HG03378 (cell line): ENCODE measurements at regions not wholly inside any gene's neighbourhood (a gene's known extent, or its start where the extent isn't known, plus 50 kb on each side); places are given as distances from the start of the nearest gene placed in this dataset.

Experiments used
- ATAC-seq: cut with Tn5 transposase; IDR thresholded peaks from one replicate; pipeline ENCODE4 v1.9.1; 2021; ENCODE audit warnings: mild to moderate bottlenecking, moderate library complexity; ENCODE audit not compliant: unreplicated experiment

GRCh38 chr3:118740722-118741290, 293.8 kb downstream of the IGSF11 start:
- ATAC-seq: no peak

- ATAC-seq: no peak
Observed at GRCh38 chr3:118742760-118743159, 291.9 kb downstream of the IGSF11 start.

- no peak for ATAC-seq
Observed at GRCh38 chr3:118744186-118744585, 290.5 kb downstream of the IGSF11 start.

GRCh38 chr3:118754406-118755252, 280.0 kb downstream of the IGSF11 start:
- no peak for ATAC-seq

- ATAC-seq: no peak
Observed at GRCh38 chr3:118755253-118755801, 279.3 kb downstream of the IGSF11 start.

GRCh38 chr3:118760585-118761290, 273.9 kb downstream of the IGSF11 start:
- no peak for ATAC-seq

GRCh38 chr3:118761291-118761606, 273.4 kb downstream of the IGSF11 start:
- no peak for ATAC-seq

GRCh38 chr3:118765636-118766305, 268.9 kb downstream of the IGSF11 start:
- no peak for ATAC-seq

- peak; percentile 60 for ATAC-seq
Observed at GRCh38 chr3:118766306-118766669, 268.4 kb downstream of the IGSF11 start.

GRCh38 chr3:118772036-118772435, 262.6 kb downstream of the IGSF11 start:
- no peak for ATAC-seq

- ATAC-seq: peak; percentile 97
Observed at GRCh38 chr3:118772547-118773011, 262.1 kb downstream of the IGSF11 start.

- ATAC-seq: no peak
Observed at GRCh38 chr3:118775021-118775420, 259.6 kb downstream of the IGSF11 start.

- no peak for ATAC-seq
Observed at GRCh38 chr3:118778201-118778600, 256.4 kb downstream of the IGSF11 start.

GRCh38 chr3:118781232-118781631, 253.4 kb downstream of the IGSF11 start:
- no peak for ATAC-seq

- ATAC-seq: no peak
Observed at GRCh38 chr3:118781839-118782238, 252.8 kb downstream of the IGSF11 start.

- peak; percentile 96 for ATAC-seq
Observed at GRCh38 chr3:118782755-118783202, 251.9 kb downstream of the IGSF11 start.

- ATAC-seq: no peak
Observed at GRCh38 chr3:118785415-118785814, 249.2 kb downstream of the IGSF11 start.

GRCh38 chr3:118791246-118791645, 243.4 kb downstream of the IGSF11 start:
- ATAC-seq: no peak

GRCh38 chr3:118792191-118792590, 242.5 kb downstream of the IGSF11 start:
- ATAC-seq: no peak

GRCh38 chr3:118793176-118793575, 241.5 kb downstream of the IGSF11 start:
- no peak for ATAC-seq

- no peak for ATAC-seq
Observed at GRCh38 chr3:118799303-118799702, 235.3 kb downstream of the IGSF11 start.
